ENCODE measurements at regions not wholly inside any gene's neighbourhood (a gene's known extent, or its start where the extent isn't known, plus 50 kb on each side); places are given as distances from the start of the nearest gene placed in this dataset.

- Histone ChIP-seq H3K4me3 (ENCODE audit: low read depth in 2 of 2, low read length in 2 of 2) (no peak overlapping the region), H3K4me1 (ENCODE audit: control insufficient read depth, insufficient read depth, low read length) (no peaks in the 10 kb centered on the region), H3K9me3 (ENCODE audit: control insufficient read depth, insufficient read depth, low read depth, low read length) (no peaks in the 10 kb centered on the region), H3K27ac (ENCODE audit: low read length) (no peak overlapping the region), H3K27me3 (ENCODE audit: control insufficient read depth, insufficient read depth, low read length) (no peaks in the 10 kb centered on the region), H3K36me3 (ENCODE audit: control insufficient read depth, insufficient read depth, low read length) (no peaks in the 10 kb centered on the region)
- no peak for ATAC-seq
- in situ Hi-C loops (cut with HindIII; ENCODE audit: low pct_unique_long_range_greater_than_20kb, low sequenced_read_pairs): no loop called here
- POLR2A ChIA-PET: no interaction called here
- DNase-seq (ENCODE audit: low read depth, low spot score): no peak
- no TSS peak for BruUV-seq (replicated peaks)
- CTCF ChIA-PET: no interaction called here
- intact Hi-C loops (cut with micrococcal nuclease; ENCODE audit: unreplicated experiment): no loop called here
- TF ChIP-seq POLR2AphosphoS5 (IDR thresholded peaks at IDR 0.05; ENCODE audit: low read depth, low read length) (no peak), TCF7L2 (IDR thresholded peaks at IDR 0.05; ENCODE audit: low read depth, low read length) (no peak), SIN3A (IDR thresholded peaks at IDR 0.05; ENCODE audit: borderline replicate concordance, insufficient read depth, low read depth, low read length) (no peak)
- TF ChIP-seq, protein P1, sequence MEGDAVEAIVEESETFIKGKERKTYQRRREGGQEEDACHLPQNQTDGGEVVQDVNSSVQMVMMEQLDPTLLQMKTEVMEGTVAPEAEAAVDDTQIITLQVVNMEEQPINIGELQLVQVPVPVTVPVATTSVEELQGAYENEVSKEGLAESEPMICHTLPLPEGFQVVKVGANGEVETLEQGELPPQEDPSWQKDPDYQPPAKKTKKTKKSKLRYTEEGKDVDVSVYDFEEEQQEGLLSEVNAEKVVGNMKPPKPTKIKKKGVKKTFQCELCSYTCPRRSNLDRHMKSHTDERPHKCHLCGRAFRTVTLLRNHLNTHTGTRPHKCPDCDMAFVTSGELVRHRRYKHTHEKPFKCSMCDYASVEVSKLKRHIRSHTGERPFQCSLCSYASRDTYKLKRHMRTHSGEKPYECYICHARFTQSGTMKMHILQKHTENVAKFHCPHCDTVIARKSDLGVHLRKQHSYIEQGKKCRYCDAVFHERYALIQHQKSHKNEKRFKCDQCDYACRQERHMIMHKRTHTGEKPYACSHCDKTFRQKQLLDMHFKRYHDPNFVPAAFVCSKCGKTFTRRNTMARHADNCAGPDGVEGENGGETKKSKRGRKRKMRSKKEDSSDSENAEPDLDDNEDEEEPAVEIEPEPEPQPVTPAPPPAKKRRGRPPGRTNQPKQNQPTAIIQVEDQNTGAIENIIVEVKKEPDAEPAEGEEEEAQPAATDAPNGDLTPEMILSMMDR (IDR thresholded peaks at IDR 0.05): no peak
- TF ChIP-seq, protein P2, sequence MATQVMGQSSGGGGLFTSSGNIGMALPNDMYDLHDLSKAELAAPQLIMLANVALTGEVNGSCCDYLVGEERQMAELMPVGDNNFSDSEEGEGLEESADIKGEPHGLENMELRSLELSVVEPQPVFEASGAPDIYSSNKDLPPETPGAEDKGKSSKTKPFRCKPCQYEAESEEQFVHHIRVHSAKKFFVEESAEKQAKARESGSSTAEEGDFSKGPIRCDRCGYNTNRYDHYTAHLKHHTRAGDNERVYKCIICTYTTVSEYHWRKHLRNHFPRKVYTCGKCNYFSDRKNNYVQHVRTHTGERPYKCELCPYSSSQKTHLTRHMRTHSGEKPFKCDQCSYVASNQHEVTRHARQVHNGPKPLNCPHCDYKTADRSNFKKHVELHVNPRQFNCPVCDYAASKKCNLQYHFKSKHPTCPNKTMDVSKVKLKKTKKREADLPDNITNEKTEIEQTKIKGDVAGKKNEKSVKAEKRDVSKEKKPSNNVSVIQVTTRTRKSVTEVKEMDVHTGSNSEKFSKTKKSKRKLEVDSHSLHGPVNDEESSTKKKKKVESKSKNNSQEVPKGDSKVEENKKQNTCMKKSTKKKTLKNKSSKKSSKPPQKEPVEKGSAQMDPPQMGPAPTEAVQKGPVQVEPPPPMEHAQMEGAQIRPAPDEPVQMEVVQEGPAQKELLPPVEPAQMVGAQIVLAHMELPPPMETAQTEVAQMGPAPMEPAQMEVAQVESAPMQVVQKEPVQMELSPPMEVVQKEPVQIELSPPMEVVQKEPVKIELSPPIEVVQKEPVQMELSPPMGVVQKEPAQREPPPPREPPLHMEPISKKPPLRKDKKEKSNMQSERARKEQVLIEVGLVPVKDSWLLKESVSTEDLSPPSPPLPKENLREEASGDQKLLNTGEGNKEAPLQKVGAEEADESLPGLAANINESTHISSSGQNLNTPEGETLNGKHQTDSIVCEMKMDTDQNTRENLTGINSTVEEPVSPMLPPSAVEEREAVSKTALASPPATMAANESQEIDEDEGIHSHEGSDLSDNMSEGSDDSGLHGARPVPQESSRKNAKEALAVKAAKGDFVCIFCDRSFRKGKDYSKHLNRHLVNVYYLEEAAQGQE (IDR thresholded peaks at IDR 0.05; ENCODE audit: insufficient read depth in 1 of 2, low read depth in 2 of 2, low read length in 1 of 2): no peak
Measured at GRCh38 chr2:59910166-59910565, 643.3 kb downstream of the BCL11A start.

GRCh38 chr2:59909147-59909546 lies 644.3 kb downstream of the BCL11A start:
- in situ Hi-C loops (cut with HindIII; ENCODE audit: low pct_unique_long_range_greater_than_20kb, low sequenced_read_pairs) (no loop called here), intact Hi-C loops (cut with micrococcal nuclease; ENCODE audit: unreplicated experiment) (no loop called here)
- no peaks in the 10 kb centered on the region for H3K4me1 ChIP-seq (ENCODE audit: control insufficient read depth, insufficient read depth, low read length)
- DNase-seq (ENCODE audit: low read depth, low spot score) (no peak), ATAC-seq (no peak)
- H3K4me3 ChIP-seq (ENCODE audit: low read depth in 2 of 2, low read length in 2 of 2): no peak overlapping the region
- ChIA-PET CTCF (no interaction called here), POLR2A (no interaction called here)
- no peak overlapping the region for H3K27ac ChIP-seq (ENCODE audit: low read length)
- H3K9me3 ChIP-seq (ENCODE audit: control insufficient read depth, insufficient read depth, low read depth, low read length): no peaks in the 10 kb centered on the region
- no TSS peak for BruUV-seq (replicated peaks)
- H3K36me3 ChIP-seq (ENCODE audit: control insufficient read depth, insufficient read depth, low read length): no peaks in the 10 kb centered on the region
- no peaks in the 10 kb centered on the region for H3K27me3 ChIP-seq (ENCODE audit: control insufficient read depth, insufficient read depth, low read length)
- TF ChIP-seq, protein P1 (IDR thresholded peaks at IDR 0.05): no peak
- TF ChIP-seq, protein P2 (IDR thresholded peaks at IDR 0.05; ENCODE audit: insufficient read depth in 1 of 2, low read depth in 2 of 2, low read length in 1 of 2): no peak
- TF ChIP-seq SIN3A (IDR thresholded peaks at IDR 0.05; ENCODE audit: borderline replicate concordance, insufficient read depth, low read depth, low read length) (no peak), POLR2AphosphoS5 (IDR thresholded peaks at IDR 0.05; ENCODE audit: low read depth, low read length) (no peak), TCF7L2 (IDR thresholded peaks at IDR 0.05; ENCODE audit: low read depth, low read length) (no peak)
